ENCODE measurements at regions not wholly inside any gene's neighbourhood (a gene's known extent, or its start where the extent isn't known, plus 50 kb on each side); places are given as distances from the start of the nearest gene placed in this dataset.

DNA sequence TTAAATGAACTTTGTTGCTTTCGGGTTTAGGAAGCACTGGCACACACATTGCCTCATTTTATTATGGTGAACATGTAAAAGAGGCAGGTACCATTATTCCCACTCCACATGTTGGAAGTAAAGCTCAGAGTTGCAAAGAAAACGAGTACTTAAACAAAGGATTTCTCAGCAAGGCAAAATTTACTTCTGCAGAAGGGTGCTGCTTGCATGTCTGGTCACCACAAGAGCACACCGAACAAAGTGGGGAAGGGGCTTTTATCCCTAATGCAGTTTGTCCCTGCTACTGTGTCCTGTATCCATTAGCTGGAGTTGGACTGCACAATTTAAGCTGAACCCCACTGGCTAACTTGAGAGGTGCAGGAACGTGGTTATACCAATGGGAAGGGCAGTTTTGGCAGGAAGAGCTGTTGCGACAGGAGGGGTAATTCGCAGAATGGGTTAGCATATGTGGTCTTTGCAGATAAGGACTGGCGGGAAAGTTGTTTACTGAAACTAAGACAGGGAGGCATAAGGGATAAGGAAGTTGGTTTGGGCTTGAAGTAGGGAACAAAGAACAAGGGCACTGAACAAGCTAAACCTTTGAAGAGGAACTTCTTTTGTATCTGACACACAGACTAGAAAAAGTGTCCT lies 545.5 kb downstream of the UQCRFS1 start:
- CTCF ChIA-PET, result no interaction called here

DNA sequence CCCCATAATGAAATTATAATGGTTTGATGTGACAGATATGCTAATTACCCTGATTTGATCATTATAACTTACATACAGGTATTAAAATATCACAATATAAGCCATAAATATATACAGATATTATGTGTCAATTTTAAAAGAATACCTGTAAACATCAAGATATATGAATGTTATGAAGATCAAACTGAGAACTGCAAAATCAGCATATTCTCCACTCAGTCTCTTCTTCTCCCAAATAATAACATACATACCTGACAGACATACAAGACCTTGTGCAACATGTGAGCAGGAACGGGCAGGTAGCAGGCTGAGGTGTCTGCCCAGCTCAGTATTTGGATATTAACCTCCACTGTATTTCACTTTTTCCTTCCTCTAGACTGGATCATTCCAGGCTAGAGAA lies 547.2 kb downstream of the UQCRFS1 start:
- Histone ChIP-seq H3K4me1 (ENCODE audit: control extremely low read depth in 1 of 4, control insufficient read depth in 4 of 4, insufficient read depth in 4 of 4, low read length in 3 of 4) (no peaks in the 10 kb centered on the region), H3K27ac (ENCODE audit: insufficient read depth in 1 of 2, low read depth in 1 of 2, low read length in 2 of 2, poor library complexity in 1 of 2, severe bottlenecking in 2 of 2) (no peak overlapping the region), H3K36me3 (ENCODE audit: control insufficient read depth in 4 of 4, insufficient read depth in 4 of 4, low read length in 3 of 4) (no peaks in the 10 kb centered on the region), H3K4me3 (ENCODE audit: control insufficient read depth in 1 of 7, extremely low read depth in 1 of 7, insufficient read depth in 4 of 7, low read depth in 2 of 7, low read length in 6 of 7) (no peak overlapping the region), H3K27me3 (replicated peaks in 2 of 5; ENCODE audit: control insufficient read depth in 4 of 5, insufficient read depth in 5 of 5, low read length in 4 of 5) (no peaks in the 10 kb centered on the region), H3K9me3 (ENCODE audit: control extremely low read depth in 1 of 5, control insufficient read depth in 4 of 5, insufficient read depth in 2 of 5, low read depth in 1 of 5, low read length in 4 of 5) (peaks cover 0 to 16% (median 11%) of the 10 kb centered on the region in 5 experiments)
- no CpG with 5 or more reads among the region's 1 CpG for WGBS (ENCODE audit: insufficient coverage)
- no peak for DNase-seq
- POLR2A ChIA-PET, result no interaction called here
- CTCF ChIA-PET, result no interaction called here

More for the DNA sequence above, 545.5 kb downstream of the UQCRFS1 start:
- DNase-seq, result no peak
- POLR2A ChIA-PET, result no interaction called here
- H3K27ac ChIP-seq (ENCODE audit: insufficient read depth in 1 of 2, low read depth in 1 of 2, low read length in 2 of 2, poor library complexity in 1 of 2, severe bottlenecking in 2 of 2), result no peak overlapping the region
- 95% methylated on average over 7 of the region's 7 CpGs for WGBS (ENCODE audit: insufficient coverage)
- no peaks in the 10 kb centered on the region for H3K4me1 ChIP-seq (ENCODE audit: control extremely low read depth in 1 of 4, control insufficient read depth in 4 of 4, insufficient read depth in 4 of 4, low read length in 3 of 4)
- peaks cover 0 to 16% (median 11%) of the 10 kb centered on the region in 5 experiments for H3K9me3 ChIP-seq (ENCODE audit: control extremely low read depth in 1 of 5, control insufficient read depth in 4 of 5, insufficient read depth in 2 of 5, low read depth in 1 of 5, low read length in 4 of 5)
- H3K36me3 ChIP-seq (ENCODE audit: control insufficient read depth in 4 of 4, insufficient read depth in 4 of 4, low read length in 3 of 4), result no peaks in the 10 kb centered on the region
- H3K27me3 ChIP-seq (replicated peaks in 2 of 5; ENCODE audit: control insufficient read depth in 4 of 5, insufficient read depth in 5 of 5, low read length in 4 of 5), result no peaks in the 10 kb centered on the region
- no peak overlapping the region for H3K4me3 ChIP-seq (ENCODE audit: control insufficient read depth in 1 of 7, extremely low read depth in 1 of 7, insufficient read depth in 4 of 7, low read depth in 2 of 7, low read length in 6 of 7)

- ChIA-PET POLR2A (no interaction called here), CTCF (no interaction called here)
- Histone ChIP-seq H3K36me3 (ENCODE audit: control insufficient read depth in 4 of 4, insufficient read depth in 4 of 4, low read length in 3 of 4) (no peaks in the 10 kb centered on the region), H3K4me3 (ENCODE audit: control insufficient read depth in 1 of 7, extremely low read depth in 1 of 7, insufficient read depth in 4 of 7, low read depth in 2 of 7, low read length in 6 of 7) (no peak overlapping the region), H3K27me3 (replicated peaks in 2 of 5; ENCODE audit: control insufficient read depth in 4 of 5, insufficient read depth in 5 of 5, low read length in 4 of 5) (no peaks in the 10 kb centered on the region), H3K4me1 (ENCODE audit: control extremely low read depth in 1 of 4, control insufficient read depth in 4 of 4, insufficient read depth in 4 of 4, low read length in 3 of 4) (no peaks in the 10 kb centered on the region), H3K27ac (ENCODE audit: insufficient read depth in 1 of 2, low read depth in 1 of 2, low read length in 2 of 2, poor library complexity in 1 of 2, severe bottlenecking in 2 of 2) (no peak overlapping the region), H3K9me3 (ENCODE audit: control extremely low read depth in 1 of 5, control insufficient read depth in 4 of 5, insufficient read depth in 2 of 5, low read depth in 1 of 5, low read length in 4 of 5) (peaks cover 0 to 10% (median 3%) of the 10 kb centered on the region in 5 experiments)
- DNase-seq, result no peak
- 73% methylated on average over 1 of the region's 2 CpGs for WGBS (ENCODE audit: insufficient coverage)
These were observed 556.3 kb downstream of the UQCRFS1 start for GRCh38 chr19:28656644-28657043.

- Histone ChIP-seq H3K4me3 (ENCODE audit: control insufficient read depth in 1 of 7, extremely low read depth in 1 of 7, insufficient read depth in 4 of 7, low read depth in 2 of 7, low read length in 6 of 7) (no peak overlapping the region), H3K9me3 (ENCODE audit: control extremely low read depth in 1 of 5, control insufficient read depth in 4 of 5, insufficient read depth in 2 of 5, low read depth in 1 of 5, low read length in 4 of 5) (peaks cover 0 to 7% (median 3%) of the 10 kb centered on the region in 5 experiments), H3K36me3 (ENCODE audit: control insufficient read depth in 4 of 4, insufficient read depth in 4 of 4, low read length in 3 of 4) (no peaks in the 10 kb centered on the region), H3K4me1 (ENCODE audit: control extremely low read depth in 1 of 4, control insufficient read depth in 4 of 4, insufficient read depth in 4 of 4, low read length in 3 of 4) (no peaks in the 10 kb centered on the region), H3K27me3 (replicated peaks in 2 of 5; ENCODE audit: control insufficient read depth in 4 of 5, insufficient read depth in 5 of 5, low read length in 4 of 5) (no peaks in the 10 kb centered on the region), H3K27ac (ENCODE audit: insufficient read depth in 1 of 2, low read depth in 1 of 2, low read length in 2 of 2, poor library complexity in 1 of 2, severe bottlenecking in 2 of 2) (no peak overlapping the region)
- ChIA-PET POLR2A (no interaction called here), CTCF (no interaction called here)
- no peak for DNase-seq
- 98% methylated on average over 5 of the region's 5 CpGs for WGBS (ENCODE audit: insufficient coverage)
These were observed 557.9 kb downstream of the UQCRFS1 start for GRCh38 chr19:28655054-28655453.

- H3K9me3 ChIP-seq (ENCODE audit: control extremely low read depth in 1 of 5, control insufficient read depth in 4 of 5, insufficient read depth in 2 of 5, low read depth in 1 of 5, low read length in 4 of 5), result peaks cover 0 to 4% (median 0%) of the 10 kb centered on the region in 5 experiments
- POLR2A ChIA-PET, result no interaction called here
- H3K27me3 ChIP-seq (replicated peaks in 2 of 5; ENCODE audit: control insufficient read depth in 4 of 5, insufficient read depth in 5 of 5, low read length in 4 of 5), result peaks cover 0 to 2% (median 0%) of the 10 kb centered on the region in 5 experiments
- 100% methylated on average over 1 of the region's 3 CpGs for WGBS (ENCODE audit: insufficient coverage)
- no peak overlapping the region for H3K4me3 ChIP-seq (ENCODE audit: control insufficient read depth in 1 of 7, extremely low read depth in 1 of 7, insufficient read depth in 4 of 7, low read depth in 2 of 7, low read length in 6 of 7)
- CTCF ChIA-PET, result no interaction called here
- H3K27ac ChIP-seq (ENCODE audit: insufficient read depth in 1 of 2, low read depth in 1 of 2, low read length in 2 of 2, poor library complexity in 1 of 2, severe bottlenecking in 2 of 2), result no peak overlapping the region
- H3K36me3 ChIP-seq (ENCODE audit: control insufficient read depth in 4 of 4, insufficient read depth in 4 of 4, low read length in 3 of 4), result no peaks in the 10 kb centered on the region
- no peak for DNase-seq
- no peaks in the 10 kb centered on the region for H3K4me1 ChIP-seq (ENCODE audit: control extremely low read depth in 1 of 4, control insufficient read depth in 4 of 4, insufficient read depth in 4 of 4, low read length in 3 of 4)
These were observed 560.2 kb downstream of the UQCRFS1 start for GRCh38 chr19:28652765-28653164.

DNA sequence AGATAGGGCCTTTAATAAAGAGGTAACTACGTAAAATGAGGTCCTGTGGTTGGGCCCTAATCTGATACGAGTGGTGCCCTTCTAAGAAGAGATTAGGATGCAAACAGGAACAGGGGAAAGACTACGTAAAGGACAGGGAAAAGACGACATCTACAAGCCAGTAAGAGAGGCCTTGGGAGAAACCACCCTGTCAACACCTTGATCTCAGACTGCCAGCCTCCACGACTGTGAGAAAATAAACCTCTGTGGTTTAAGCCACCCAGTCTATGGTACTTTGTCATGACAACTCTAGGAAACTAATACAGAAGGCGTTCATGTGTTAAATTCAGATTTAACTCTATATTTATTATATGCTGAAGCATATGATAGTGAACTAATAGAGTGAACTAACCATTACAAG lies 566.3 kb downstream of the UQCRFS1 start:
- DNase-seq, result no peak
- POLR2A ChIA-PET, result no interaction called here

DNA sequence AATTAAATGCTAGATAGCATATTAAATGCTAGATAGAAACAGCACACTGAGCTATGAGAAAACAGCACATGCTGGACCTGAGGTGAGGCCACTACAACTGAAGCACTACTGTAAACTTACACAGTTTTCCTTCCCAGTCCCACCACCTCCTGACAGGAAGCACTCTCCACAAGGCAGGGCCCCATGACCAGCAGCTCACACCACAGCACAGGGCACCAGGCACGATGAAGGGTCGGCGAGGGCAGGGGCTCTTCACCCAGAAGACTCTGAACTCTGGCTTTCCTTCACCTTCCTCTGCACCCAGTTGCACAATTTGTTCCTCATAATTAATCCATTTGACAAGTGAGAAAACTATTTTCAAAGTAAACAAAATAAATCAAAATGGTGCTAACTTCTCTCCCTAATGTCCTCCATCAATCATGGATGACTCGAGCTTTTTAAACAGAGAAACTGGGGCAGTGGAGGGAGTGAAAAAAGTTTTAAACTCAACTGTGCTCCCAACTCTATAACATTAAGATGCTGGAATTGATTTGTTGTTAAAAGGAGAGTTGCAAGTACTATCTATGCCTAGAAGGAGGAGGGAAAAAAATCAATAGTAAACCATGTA lies 568.7 kb downstream of the UQCRFS1 start:
- ChIA-PET POLR2A (no interaction called here), CTCF (interaction anchor here (1.2 kb wide), 1 partner anchor 14 kb away, joined by 3 read pairs; no protein-coding TSS in a partner anchor)

More for the DNA sequence above, 566.3 kb downstream of the UQCRFS1 start:
- Histone ChIP-seq H3K27me3 (replicated peaks in 2 of 5; ENCODE audit: control insufficient read depth in 4 of 5, insufficient read depth in 5 of 5, low read length in 4 of 5) (peaks cover 0 to 2% (median 0%) of the 10 kb centered on the region in 5 experiments), H3K27ac (ENCODE audit: insufficient read depth in 1 of 2, low read depth in 1 of 2, low read length in 2 of 2, poor library complexity in 1 of 2, severe bottlenecking in 2 of 2) (no peak overlapping the region), H3K9me3 (ENCODE audit: control extremely low read depth in 1 of 5, control insufficient read depth in 4 of 5, insufficient read depth in 2 of 5, low read depth in 1 of 5, low read length in 4 of 5) (no peaks in the 10 kb centered on the region), H3K36me3 (ENCODE audit: control insufficient read depth in 4 of 4, insufficient read depth in 4 of 4, low read length in 3 of 4) (no peaks in the 10 kb centered on the region), H3K4me1 (ENCODE audit: control extremely low read depth in 1 of 4, control insufficient read depth in 4 of 4, insufficient read depth in 4 of 4, low read length in 3 of 4) (no peaks in the 10 kb centered on the region), H3K4me3 (ENCODE audit: control insufficient read depth in 1 of 7, extremely low read depth in 1 of 7, insufficient read depth in 4 of 7, low read depth in 2 of 7, low read length in 6 of 7) (no peak overlapping the region)
- CTCF ChIA-PET, result no interaction called here
- 92% methylated on average over 5 of the region's 6 CpGs for WGBS (ENCODE audit: insufficient coverage)

More for the DNA sequence above, 568.7 kb downstream of the UQCRFS1 start:
- no peaks in the 10 kb centered on the region for H3K4me1 ChIP-seq (ENCODE audit: control extremely low read depth in 1 of 4, control insufficient read depth in 4 of 4, insufficient read depth in 4 of 4, low read length in 3 of 4)
- no peaks in the 10 kb centered on the region for H3K36me3 ChIP-seq (ENCODE audit: control insufficient read depth in 4 of 4, insufficient read depth in 4 of 4, low read length in 3 of 4)
- WGBS (ENCODE audit: insufficient coverage), result no CpG with 5 or more reads among the region's 4 CpGs
- peaks cover 0 to 2% (median 0%) of the 10 kb centered on the region in 5 experiments for H3K27me3 ChIP-seq (replicated peaks in 2 of 5; ENCODE audit: control insufficient read depth in 4 of 5, insufficient read depth in 5 of 5, low read length in 4 of 5)
- H3K4me3 ChIP-seq (ENCODE audit: control insufficient read depth in 1 of 7, extremely low read depth in 1 of 7, insufficient read depth in 4 of 7, low read depth in 2 of 7, low read length in 6 of 7), result no peak overlapping the region
- no peak overlapping the region for H3K27ac ChIP-seq (ENCODE audit: insufficient read depth in 1 of 2, low read depth in 1 of 2, low read length in 2 of 2, poor library complexity in 1 of 2, severe bottlenecking in 2 of 2)
- no peak for DNase-seq
- H3K9me3 ChIP-seq (ENCODE audit: control extremely low read depth in 1 of 5, control insufficient read depth in 4 of 5, insufficient read depth in 2 of 5, low read depth in 1 of 5, low read length in 4 of 5), result no peaks in the 10 kb centered on the region

Data from common myeloid progenitor, CD34-positive (primary cell).